ENCODE measurements at regions not wholly inside any gene's neighbourhood (a gene's known extent, or its start where the extent isn't known, plus 50 kb on each side); places are given as distances from the start of the nearest gene placed in this dataset.

- no peak for TF ChIP-seq POLR2AphosphoS5 (IDR thresholded peaks at IDR 0.05; ENCODE audit: low read depth, low read length)
- no peak for TF ChIP-seq FOXP2 (optimal IDR thresholded peaks at IDR 0.05; ENCODE audit: borderline replicate concordance, extremely low read depth, extremely low read length, insufficient read depth)
- TF ChIP-seq REST (IDR thresholded peaks at IDR 0.05; ENCODE audit: insufficient read depth in 1 of 2, low read depth in 2 of 2, low read length in 2 of 2), result no peak
Measured at GRCh38 chr16:87209808-87210512, 107.2 kb downstream of the C16orf95 start.
